ENCODE measurements at regions not wholly inside any gene's neighbourhood (a gene's known extent, or its start where the extent isn't known, plus 50 kb on each side); places are given as distances from the start of the nearest gene placed in this dataset.
"Not testable (repeated sequence)": the region's sequence is repeated elsewhere in the genome, so short reads cannot be mapped to it uniquely, and the experiment has no call there.

DNA sequence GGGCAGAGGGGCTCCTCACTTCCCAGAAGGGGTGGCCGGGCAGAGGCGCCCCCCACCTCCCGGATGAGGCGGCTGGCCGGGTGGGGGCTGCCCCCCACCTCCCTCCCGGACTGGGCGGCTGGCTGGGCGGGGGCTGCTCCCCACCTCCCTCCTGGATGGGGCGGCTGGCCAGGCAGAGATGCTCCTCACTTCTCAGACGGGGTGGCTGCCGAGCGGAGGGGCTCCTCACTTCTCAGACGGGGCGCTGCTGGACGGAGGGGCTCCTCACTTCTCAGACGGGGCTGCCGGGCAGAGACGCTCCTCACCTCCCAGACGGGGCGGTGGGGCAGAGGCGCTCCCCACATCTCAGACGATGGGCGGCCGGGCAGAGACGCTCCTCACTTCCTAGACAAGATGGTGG is 573.3 kb downstream of the C6orf118 start:
- DNase-seq (ENCODE audit: low spot score): not testable (repeated sequence)

DNA sequence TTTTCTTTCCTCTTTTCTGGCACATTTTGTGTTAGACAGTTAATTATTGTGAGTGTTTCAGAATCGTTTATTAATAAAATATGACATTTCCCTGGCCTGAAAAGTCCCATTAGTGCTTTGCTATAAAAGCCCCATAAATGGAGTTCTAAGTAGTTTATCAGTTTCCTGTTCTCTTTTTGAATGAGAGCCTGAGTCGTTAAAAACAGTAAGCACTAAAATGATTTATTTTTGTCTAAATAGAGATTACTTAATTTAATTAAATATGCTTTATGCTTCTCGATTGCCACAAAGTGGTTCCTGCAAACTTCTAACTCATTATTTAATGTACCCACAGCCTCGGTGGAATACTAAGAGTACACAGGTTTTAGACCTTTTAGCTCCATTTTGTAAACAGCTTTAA is 577.9 kb downstream of the C6orf118 start:
- no peak for DNase-seq (ENCODE audit: low spot score)

DNA sequence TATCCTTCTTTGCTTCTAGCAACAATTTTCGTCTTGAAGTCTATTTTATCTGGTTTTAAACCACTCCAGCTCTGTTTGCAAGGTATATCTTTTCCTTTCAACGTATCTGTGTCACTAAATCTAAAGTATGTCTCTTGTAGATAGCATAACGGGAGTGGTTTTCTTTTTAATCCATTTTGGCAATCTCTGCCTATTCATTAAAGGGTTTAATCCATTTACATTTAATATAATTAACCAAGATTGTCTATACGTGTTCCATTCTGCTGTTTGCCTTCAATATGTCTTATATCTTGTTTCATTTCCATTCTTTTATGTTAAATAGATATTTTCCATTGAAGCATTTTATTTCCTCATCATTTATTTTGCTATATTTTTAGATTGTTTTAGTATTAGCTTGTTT is 587.9 kb downstream of the C6orf118 start:
- DNase-seq (ENCODE audit: low spot score): peak; percentile 21

DNA sequence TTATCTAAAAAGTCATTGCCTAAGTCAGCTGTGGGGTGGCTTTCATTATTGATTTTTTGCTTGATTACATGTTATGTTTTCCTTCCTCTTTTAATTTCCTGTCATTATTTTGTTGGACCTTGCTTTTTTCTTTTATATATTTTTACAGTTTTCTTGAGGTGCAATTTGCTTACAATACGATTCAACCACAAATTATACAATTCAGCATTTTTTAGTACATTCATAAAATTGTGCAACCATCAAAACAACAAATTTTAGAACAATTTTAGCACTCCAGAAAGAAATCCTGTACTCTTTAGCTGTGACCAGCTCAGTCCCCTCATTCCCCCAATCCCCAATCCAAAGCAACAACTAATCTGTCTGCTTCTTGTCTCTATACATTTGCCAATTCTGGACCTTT is 608.9 kb downstream of the C6orf118 start:
- no peak for DNase-seq (ENCODE audit: low spot score)

DNA sequence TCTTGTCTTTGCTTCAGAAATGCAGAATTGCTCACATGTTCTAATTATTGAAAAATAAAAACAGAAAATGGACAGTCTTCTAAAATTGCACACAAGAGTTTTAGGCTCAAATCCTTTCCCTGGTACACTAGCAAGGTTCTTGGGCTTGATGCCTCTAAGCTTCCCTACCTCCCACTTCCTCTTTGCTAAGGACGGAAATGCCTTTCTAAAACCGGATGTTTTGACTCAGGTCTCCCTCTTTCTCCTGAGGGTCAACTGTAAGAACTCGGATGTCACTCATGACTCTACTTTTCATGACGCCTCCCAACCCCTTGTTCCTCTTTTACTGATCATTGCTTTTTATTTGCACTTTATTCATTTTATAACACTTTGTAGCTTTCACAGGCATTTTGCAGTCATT is 613.5 kb downstream of the C6orf118 start:
- no peak for DNase-seq (ENCODE audit: low spot score)

DNA sequence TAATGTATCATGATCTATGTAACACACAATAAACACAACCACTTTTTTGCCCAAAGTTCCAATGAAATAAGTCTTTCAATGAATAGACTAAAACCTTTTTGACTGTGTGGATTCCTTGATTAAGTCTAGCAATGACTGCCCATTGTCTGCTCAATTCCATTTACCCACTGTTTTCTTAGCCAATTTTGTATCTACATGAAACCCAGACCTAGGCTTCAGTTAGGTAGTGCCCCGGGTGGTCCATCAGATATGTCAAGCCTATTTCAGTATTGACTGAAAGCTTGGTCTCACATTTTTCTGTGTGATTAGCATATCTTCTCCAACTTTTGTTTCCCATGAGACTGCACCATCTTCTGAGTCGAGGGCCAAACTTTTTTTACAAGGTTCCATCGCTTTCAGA is 615.0 kb downstream of the C6orf118 start:
- DNase-seq (ENCODE audit: low spot score): no peak

DNA sequence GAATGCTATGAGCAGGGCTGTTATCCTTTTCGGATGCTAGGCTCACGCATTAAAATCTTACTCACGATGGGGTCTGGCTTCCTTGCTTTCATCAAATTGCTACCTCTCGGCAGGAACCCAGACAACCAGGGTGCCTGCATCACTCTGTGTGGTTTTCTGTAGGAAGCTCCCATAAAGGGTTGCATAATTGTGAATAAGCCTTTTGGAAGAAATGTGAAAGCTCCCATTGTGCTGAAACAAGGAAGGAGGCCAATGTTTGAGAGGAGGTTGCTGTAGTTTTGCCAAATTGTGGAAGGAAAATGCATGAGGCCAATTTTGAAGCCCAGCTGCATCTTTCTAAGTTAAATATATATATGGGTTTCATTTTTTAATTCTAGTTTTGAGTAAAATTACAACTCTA is 615.5 kb downstream of the C6orf118 start:
- no peak for DNase-seq (ENCODE audit: low spot score)

DNA sequence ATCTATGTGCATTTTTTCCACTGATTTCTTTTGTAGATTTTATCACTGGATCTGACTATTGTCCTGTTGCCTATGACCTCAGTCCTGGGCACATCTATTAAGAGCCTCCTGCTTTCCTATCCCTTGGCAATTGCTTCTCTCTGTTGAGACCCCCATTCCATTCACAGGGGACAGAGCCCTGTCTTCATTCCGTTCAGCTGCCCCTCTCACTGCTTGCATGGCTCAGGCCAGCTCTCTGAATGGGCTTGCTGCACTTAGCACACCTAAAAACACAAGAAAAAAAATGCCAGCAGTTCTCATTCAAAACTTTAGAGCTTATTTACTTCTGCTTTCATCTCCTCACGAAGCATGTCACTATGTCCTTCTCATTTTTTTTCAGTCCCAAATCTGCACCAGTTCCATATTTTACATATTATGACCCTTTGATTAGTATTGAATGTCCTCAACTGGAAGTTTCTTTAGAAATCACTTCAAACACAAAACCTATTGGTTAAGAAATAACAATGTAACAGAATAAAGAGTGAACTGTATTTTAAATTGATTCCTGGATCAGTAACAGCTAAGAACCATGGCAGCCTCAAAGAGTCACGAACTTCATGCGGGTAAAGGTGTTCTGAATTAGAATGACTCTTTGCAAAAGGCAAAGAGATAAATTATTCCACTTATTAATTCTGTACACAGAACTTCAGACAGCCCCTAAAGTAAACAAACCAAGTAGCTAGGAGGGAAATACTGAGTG is 616.5 kb downstream of the C6orf118 start:
- no peak for DNase-seq (ENCODE audit: low spot score)

DNA sequence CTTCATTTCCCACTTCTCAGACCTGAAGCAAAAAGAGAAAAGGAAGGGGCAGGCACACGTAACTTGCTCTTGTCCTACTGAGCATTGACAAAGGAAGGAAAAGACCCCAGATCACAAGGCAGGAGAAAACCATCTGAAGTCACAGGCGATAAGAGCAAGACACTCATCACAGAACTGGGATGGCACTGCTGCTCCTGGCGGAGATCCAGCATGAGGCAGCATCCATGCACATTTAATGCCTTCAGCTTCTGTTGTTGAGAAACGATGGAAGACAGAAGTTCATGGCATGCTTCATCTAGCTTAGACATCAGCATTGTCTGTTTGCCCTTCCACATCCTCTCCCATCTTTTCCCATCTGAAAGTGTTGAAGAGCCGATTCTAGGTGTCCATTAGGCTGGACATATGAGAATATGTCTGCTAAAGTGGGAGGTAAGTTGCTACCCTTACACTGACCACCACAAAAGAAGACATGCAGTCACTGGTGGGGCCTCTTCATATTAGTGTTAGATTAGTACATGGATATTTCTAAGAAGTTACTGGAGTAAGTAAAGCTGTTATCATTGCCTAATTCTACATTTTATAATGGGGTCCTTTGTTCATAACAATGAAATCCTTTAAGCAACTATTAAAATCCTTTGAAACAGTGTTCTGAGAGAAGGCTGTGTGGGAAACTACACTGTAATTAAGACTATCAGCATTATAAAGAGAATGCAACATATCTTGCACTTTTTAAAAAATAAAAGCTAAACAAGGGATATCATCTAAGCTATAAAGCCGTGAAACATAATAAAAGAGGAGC is 618.5 kb downstream of the C6orf118 start:
- no peak for DNase-seq (ENCODE audit: low spot score)

DNA sequence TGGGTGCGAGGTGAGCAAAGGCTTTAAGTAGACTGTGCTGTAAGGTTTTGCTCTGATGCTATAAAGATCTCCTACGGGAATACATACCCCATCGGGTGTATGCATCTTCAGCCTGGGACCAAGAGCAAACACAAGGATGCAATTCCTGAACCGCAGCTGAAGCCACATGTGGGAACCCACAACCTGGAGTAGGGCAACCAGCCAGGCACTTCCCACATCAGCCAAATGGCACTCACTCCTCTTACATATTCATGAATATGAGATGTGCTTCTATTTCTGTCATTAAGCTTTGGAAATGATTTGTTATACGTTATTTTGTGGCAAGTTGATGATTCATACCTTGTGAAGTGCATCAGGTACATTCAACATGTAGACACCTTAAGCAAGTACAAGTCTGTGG is 619.2 kb downstream of the C6orf118 start:
- DNase-seq (ENCODE audit: low spot score): no peak

DNA sequence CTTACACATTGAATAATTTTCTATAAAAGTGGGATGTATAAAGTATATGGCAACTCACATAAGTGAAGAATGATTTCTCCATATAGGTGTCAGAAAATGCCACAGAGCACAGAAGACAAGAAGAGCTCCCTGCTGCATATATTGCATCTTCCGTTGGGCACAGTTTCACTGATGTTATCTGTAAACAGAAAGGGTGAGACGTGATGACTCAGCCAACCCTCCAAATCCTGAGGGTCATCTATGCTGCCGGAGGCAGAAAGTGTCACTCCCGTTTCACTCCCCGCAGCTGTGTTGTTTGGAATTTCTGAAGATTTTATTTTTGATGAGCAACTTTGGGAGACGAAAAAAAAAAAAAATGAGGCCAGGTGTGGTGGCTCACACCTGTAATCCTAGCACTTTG is 644.1 kb downstream of the C6orf118 start:
- no peak for DNase-seq (ENCODE audit: low spot score)

DNA sequence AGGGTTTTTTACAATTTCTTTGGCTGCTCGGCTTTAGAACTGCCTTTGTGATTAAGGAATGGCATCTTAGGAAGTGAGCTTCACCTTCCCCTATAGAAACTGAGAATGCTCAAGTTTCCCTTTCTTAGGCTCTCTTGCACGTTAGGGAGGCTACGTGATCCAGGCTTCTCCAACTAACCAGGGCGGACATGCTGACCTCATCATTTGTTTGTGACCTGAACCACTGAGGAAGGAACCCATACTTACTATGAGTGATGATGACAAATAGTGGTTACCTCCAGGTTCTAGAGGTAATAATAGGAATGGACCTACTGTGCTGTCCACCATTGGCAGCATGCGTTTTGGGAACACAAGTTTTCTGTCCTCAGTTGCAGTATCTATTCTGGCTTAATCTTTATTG is 645.8 kb downstream of the C6orf118 start:
- DNase-seq (ENCODE audit: low spot score): no peak

DNA sequence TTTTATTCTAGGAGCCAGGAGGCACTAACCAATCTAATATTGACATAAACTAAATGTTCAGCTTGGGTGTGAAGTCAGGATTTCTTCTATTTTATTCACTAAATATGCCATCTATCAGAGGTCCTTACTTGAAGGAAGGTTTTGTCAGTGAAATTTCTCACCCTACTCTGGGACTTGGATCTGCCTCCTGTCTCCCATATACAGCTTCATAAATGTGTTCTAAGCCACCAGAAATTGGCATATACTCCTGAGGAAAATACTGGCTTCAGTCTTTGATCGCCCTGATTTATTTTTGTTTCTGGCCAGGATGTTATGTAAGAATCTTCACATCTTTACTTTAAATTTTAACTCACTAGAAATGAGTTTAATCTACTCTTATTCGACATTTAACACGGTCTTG is 647.7 kb downstream of the C6orf118 start:
- no peak for DNase-seq (ENCODE audit: low spot score)

DNA sequence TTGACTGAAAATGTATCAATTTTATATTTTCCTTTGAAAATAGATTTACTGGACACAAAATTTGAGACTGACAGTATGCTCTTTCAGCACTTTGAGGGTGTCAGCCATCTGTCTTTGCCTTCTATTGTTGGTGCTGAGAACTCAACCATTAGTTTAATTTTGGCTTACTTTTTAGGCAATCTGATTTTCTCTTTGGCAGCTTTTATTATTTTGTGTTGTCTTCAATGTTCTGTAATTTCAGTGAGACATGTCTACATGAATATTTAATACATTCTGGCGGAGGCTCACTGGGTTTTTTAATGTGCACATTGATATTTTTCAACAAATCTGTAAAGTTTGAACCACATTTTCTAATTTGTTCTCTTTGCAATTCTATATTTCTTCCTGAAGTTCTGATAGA is 648.6 kb downstream of the C6orf118 start:
- no peak for DNase-seq (ENCODE audit: low spot score)

DNA sequence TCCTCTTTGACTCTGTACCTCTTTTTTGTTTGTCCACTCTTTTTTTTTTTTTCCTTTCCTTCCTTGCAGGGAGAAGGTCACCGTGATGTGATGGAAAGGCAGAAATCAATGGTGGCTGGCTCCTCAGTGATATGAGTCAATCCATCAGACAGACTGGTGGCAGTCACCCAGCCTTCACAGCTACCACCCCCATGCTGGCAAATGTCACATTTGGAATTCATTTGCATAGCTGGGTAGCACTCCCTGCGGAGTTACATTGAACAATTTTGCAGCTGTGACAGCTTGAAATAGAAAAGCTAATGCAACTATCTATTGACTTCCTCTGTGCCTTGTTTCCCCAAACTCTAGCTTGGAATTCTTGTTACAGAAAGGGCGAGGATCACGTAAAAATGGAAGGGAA is 668.4 kb downstream of the C6orf118 start:
- DNase-seq (ENCODE audit: low spot score): no peak

DNA sequence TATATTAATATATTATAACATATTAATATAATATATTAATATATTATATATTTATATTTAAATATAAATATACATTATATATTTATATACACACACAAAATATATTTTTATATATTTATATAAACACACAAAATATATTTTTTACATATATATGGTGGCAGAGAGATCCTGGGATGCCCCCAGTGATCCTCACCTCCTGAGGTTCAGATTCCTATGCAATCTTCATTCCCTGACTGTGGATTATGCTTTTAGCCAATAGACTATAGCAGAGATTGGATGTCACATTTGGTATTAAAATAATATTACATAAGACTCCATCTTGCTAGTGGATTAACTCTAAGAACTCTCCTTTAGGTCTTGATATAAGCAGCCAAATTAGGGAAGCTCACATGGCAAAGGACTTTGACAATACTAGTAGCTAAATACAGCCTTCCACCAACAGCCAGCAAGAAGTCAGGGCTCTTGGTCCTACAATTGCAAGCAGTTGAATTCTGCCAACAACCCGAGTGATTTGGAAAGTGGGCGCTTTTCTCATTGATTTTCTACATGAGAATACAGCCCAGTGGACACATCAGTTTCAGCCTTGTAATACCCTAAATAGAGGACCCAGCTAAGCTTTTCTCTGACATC is 681.0 kb downstream of the C6orf118 start:
- DNase-seq (ENCODE audit: low spot score): peak; percentile 10

DNA sequence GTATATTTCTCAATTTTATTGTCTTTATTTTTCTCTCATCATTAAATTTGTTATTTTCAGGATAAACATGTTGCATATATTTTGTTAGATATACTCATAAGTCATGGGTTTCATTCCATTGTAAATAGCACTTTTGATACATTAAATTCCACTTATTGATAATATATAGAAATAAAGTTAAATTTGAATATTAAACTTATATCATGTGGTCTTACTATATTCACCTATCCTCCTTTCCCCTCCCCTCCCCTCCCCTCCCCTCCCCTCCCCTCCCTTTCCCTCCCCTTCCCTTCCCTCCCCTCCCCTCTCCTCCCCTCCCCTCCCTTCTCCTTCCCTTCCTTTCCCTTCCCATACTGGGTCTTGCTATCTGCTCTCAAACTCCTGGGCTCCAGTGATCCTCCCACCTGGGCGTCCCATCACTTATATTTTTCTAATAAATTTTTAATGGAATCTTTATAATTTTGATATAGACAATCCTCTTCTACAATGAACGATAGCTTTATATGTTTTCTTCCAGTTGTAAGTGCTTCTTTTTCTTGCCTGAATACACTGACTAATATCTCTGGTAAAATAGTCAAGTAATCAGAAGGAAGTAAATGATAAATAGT is 692.4 kb downstream of the C6orf118 start:
- no peak for DNase-seq (ENCODE audit: low spot score)

DNA sequence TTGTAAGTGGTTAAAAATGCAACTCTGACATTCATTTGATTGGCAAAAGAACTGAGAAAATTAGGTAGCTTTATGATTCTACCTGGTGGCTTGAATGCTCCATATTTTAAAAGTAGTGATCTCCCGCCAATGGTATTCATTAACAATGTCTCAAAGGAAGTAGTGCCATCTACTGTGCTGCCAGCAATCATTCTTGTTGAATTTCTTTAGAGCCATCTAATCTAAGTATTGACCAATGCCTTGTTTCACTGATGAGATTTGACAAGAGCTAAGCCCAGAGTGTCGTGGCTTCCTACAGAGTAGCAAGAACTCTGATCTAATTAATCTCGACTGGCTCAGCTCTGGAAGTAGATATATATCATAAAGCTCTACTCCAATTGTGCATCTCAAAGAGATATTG is 696.7 kb downstream of the C6orf118 start:
- DNase-seq (ENCODE audit: low spot score): peak; percentile 47

DNA sequence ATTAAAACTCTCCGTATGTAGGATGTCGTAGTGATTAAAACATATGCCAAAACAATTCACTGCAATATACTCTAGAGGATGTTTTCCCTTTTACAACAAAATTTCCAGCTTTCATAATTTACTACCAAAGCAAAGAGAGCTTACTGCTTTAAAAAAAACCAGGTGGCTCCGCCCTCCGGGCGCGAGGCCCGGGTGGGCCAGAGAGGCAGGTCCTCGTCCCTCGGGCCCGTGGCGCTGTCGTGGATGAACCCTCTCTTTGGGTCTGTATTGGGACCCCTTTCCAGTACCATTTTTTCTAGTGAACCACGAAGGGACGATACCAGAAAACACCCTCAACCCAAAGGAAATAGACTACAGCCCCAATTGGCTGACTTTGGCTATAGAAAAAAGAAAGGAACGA is 698.5 kb downstream of the C6orf118 start:
- DNase-seq (ENCODE audit: low spot score): not testable (repeated sequence)

DNA sequence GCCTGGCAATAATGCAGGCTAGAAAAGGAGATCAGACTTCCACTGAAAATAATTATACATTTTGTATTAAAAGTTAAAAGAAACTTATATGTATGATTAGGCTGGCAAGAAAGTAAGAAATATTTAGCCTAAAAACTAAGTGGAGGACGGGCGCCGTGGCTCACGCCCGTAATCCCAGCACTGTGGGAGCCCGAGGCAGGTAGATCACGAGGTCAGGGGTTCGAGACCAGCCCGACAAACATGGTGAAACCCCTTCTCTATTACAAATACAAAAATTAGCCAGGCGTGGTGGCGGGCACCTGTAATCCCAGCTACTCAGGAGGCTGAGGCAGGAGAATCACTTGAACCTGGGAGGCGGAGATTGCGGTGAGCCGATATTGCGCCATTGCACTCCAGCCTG is 707.0 kb downstream of the C6orf118 start:
- not testable (repeated sequence) for DNase-seq (ENCODE audit: low spot score)

DNA sequence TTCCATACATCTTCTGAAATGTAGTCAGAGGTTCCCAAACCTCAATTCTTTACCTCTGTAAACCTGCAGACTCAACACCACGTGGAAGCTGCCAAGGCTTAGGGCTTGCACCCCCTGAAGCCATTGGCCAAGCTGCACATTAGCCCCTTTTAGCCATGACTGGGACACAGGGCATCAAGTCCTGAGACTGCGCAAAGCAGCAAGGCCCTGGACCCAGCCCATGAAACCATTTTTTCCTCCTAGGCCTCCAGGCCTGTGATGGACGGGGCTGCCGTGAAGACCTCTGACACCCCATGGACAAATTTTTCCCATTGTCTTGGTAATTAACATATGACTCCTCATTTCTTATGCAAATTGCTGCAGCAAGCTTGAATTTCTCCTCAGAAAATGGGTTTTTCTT is 727.8 kb downstream of the C6orf118 start:
- DNase-seq (ENCODE audit: low spot score): no peak

DNA sequence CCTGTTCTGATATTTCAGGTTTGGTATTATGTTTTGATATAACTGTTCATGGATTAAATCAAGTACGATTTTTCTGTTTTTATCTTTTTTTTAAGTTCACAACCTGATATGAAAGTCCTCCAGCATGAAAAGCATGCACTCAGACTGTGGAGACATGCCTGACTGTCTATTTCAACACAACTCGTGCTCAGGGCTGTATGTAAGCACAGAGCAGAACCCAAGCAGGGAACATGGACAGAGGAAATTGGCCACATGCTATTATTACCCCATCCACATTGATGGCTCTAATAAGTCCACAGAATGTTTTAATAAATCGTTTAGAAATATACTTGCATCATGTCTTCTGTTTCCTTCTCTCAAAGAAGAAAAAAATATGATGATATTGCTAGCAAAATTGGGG is 730.4 kb downstream of the C6orf118 start:
- no peak for DNase-seq (ENCODE audit: low spot score)

Data from SK-N-DZ (cell line).